A549 (cell line): ENCODE measurements at regions not wholly inside any gene's neighbourhood (a gene's known extent, or its start where the extent isn't known, plus 50 kb on each side); places are given as distances from the start of the nearest gene placed in this dataset.

Source experiments
- BHLHE40 ChIP-seq: IDR thresholded peaks from 2 replicates; pipeline ENCODE4 v1.6.1; 2012; ENCODE audit warnings: low read depth, low read length, inconsistent platforms
- CTCF ChIP-seq: fragments of >200 bp; sonication (Bioruptor Twin); formaldehyde crosslinking; IDR thresholded peaks from 3 replicates; pipeline ENCODE4 v1.5.1; 2016
- MAZ ChIP-seq: fragments of 150-350 bp; IDR thresholded peaks from 2 replicates; pipeline ENCODE4 v1.6.1; 2014; ENCODE audit warnings: antibody characterized with exemption, low read depth, low read length, borderline replicate concordance
- REST ChIP-seq: fragments of 200-600 bp; sonication (generic); IDR thresholded peaks from 2 replicates; pipeline ENCODE4 v1.6.1; 2016; ENCODE audit warnings: antibody characterized with exemption, mild to moderate bottlenecking, moderate library complexity
- ZNF302 ChIP-seq: fragments of 250-450 bp; sonication (Bioruptor Pico); IDR thresholded peaks from 2 replicates; pipeline ENCODE4 v1.9.0; 2021; ENCODE audit warnings: inconsistent platforms, mild to moderate bottlenecking, moderate library complexity

DNA sequence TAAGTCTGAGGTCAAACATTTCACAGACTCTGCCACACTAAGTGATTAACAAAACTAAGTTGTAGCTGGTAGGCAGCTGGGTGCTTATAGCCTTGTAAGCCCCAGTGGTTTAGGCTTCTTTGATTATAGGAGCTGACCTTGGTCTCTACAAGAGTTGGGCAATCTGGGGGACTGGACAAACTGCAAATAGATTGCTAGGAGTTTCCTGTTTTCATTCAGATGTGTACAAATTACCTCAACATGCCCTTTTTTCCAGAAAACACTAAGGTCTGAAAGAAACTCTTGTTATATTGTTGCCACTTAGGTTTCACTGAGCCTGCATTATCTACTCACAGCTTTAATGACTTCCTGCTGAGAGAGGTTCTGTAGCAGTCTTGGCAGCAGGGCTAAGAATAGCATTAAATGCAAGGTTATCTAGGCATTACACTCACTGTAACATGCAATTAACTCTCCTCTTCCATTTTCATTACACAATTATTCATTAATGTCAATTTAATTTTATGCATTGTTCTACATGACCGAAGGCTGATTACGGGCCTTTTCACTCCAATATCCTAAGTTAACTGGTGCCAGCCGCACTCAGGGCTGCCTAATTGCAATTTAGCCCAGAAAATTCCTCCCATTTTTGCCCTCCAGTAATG is 314.0 kb downstream of the LMO4 start:
- no peak for TF ChIP-seq REST
- TF ChIP-seq ZNF302: no peak
- TF ChIP-seq MAZ: no peak
- no peak for TF ChIP-seq BHLHE40
- TF ChIP-seq CTCF: no peak
